ENCODE measurements at regions not wholly inside any gene's neighbourhood (a gene's known extent, or its start where the extent isn't known, plus 50 kb on each side); places are given as distances from the start of the nearest gene placed in this dataset.

GRCh38 chr12:25419595-25419994 is 133.5 kb downstream of the LMNTD1 start:
- H3K9me3 ChIP-seq (replicated peaks; ENCODE audit: control insufficient read depth, insufficient read depth, low read length), result no peaks in the 10 kb centered on the region
- no peaks in the 10 kb centered on the region for H3K4me1 ChIP-seq (ENCODE audit: control insufficient read depth, insufficient read depth, low read length)
- H3K79me2 ChIP-seq (ENCODE audit: control insufficient read depth, insufficient read depth, low read length), result no peaks in the 10 kb centered on the region
- no peak overlapping the region for H3K4me3 ChIP-seq
- H3K27ac ChIP-seq (ENCODE audit: control insufficient read depth, insufficient read depth), result no peak overlapping the region
- intact Hi-C loops (cut with micrococcal nuclease; ENCODE audit: unreplicated experiment) (no loop called here), in situ Hi-C loops (cut with MboI) (no loop called here)
- no peak overlapping the region for H2AFZ ChIP-seq (ENCODE audit: control insufficient read depth, low read depth, low read length)
- no peaks in the 10 kb centered on the region for H3K27me3 ChIP-seq (replicated peaks in 1 of 2; ENCODE audit: control insufficient read depth in 2 of 2, insufficient read depth in 2 of 2, low read length in 1 of 2)
- POLR2A ChIA-PET, result no interaction called here
- no peaks in the 10 kb centered on the region for H4K20me1 ChIP-seq (ENCODE audit: control insufficient read depth, insufficient read depth)
- no peak for FAIRE-seq
- no peaks in the 10 kb centered on the region for H3K36me3 ChIP-seq (ENCODE audit: control insufficient read depth in 2 of 2, insufficient read depth in 2 of 2, low read length in 1 of 2)
- no peak for DNase-seq (ENCODE audit: low read depth, low spot score)
- no peak overlapping the region for H3K9ac ChIP-seq (ENCODE audit: control insufficient read depth, insufficient read depth, low read length)
- CTCF ChIA-PET, result no interaction called here
- 0% methylated on average over 2 of the region's 2 CpGs for WGBS (ENCODE audit: insufficient coverage, insufficient replicate concordance, low lambda C conversion rate, missing lambda C conversion rate)
- ATAC-seq, result no peak
- SMC1A ChIA-PET (ENCODE audit: uncharacterized antibody, unreplicated experiment), result no interaction called here
- BruUV-seq (replicated peaks), result no TSS peak
- TF ChIP-seq MTA2 (IDR thresholded peaks at IDR 0.05; ENCODE audit: low read depth) (no peak), ZNF207 (IDR thresholded peaks at IDR 0.05; ENCODE audit: borderline replicate concordance) (no peak), IKZF2 (IDR thresholded peaks at IDR 0.05) (no peak)
- RAD21 ChIA-PET (ENCODE audit: unreplicated experiment), result no interaction called here
- H3K4me2 ChIP-seq (ENCODE audit: control insufficient read depth, insufficient read depth), result no peak overlapping the region

- H3K4me3 ChIP-seq, result no peak overlapping the region
- no peaks in the 10 kb centered on the region for H3K4me1 ChIP-seq (ENCODE audit: control insufficient read depth, insufficient read depth, low read length)
- ChIA-PET SMC1A (ENCODE audit: uncharacterized antibody, unreplicated experiment) (no interaction called here), CTCF (interaction anchor here (0.9 kb wide), 1 partner anchor 17 kb away, joined by 4 read pairs; no protein-coding TSS in a partner anchor), RAD21 (ENCODE audit: unreplicated experiment) (no interaction called here), POLR2A (no interaction called here)
- no peaks in the 10 kb centered on the region for H3K36me3 ChIP-seq (ENCODE audit: control insufficient read depth in 2 of 2, insufficient read depth in 2 of 2, low read length in 1 of 2)
- ATAC-seq (no peak), DNase-seq (ENCODE audit: low read depth, low spot score) (no peak), FAIRE-seq (no peak)
- H2AFZ ChIP-seq (ENCODE audit: control insufficient read depth, low read depth, low read length), result no peak overlapping the region
- no peak overlapping the region for H3K4me2 ChIP-seq (ENCODE audit: control insufficient read depth, insufficient read depth)
- no TSS peak for BruUV-seq (replicated peaks)
- no peaks in the 10 kb centered on the region for H4K20me1 ChIP-seq (ENCODE audit: control insufficient read depth, insufficient read depth)
- no peak overlapping the region for H3K27ac ChIP-seq (ENCODE audit: control insufficient read depth, insufficient read depth)
- no peaks in the 10 kb centered on the region for H3K27me3 ChIP-seq (replicated peaks in 1 of 2; ENCODE audit: control insufficient read depth in 2 of 2, insufficient read depth in 2 of 2, low read length in 1 of 2)
- no peak overlapping the region for H3K9ac ChIP-seq (ENCODE audit: control insufficient read depth, insufficient read depth, low read length)
- H3K79me2 ChIP-seq (ENCODE audit: control insufficient read depth, insufficient read depth, low read length), result no peaks in the 10 kb centered on the region
- no peak for TF ChIP-seq SMAD1 (IDR thresholded peaks at IDR 0.05; ENCODE audit: low read depth, partially characterized antibody)
- in situ Hi-C loops (cut with MboI) (no loop called here), intact Hi-C loops (cut with micrococcal nuclease; ENCODE audit: unreplicated experiment) (no loop called here)
- 19% methylated on average over 3 of the region's 3 CpGs for WGBS (ENCODE audit: insufficient coverage, insufficient replicate concordance, low lambda C conversion rate, missing lambda C conversion rate)
- H3K9me3 ChIP-seq (replicated peaks; ENCODE audit: control insufficient read depth, insufficient read depth, low read length), result no peaks in the 10 kb centered on the region
Observed at GRCh38 chr12:25417071-25417470, 136.0 kb downstream of the LMNTD1 start.
